ENCODE measurements at regions not wholly inside any gene's neighbourhood (a gene's known extent, or its start where the extent isn't known, plus 50 kb on each side); places are given as distances from the start of the nearest gene placed in this dataset.
"Not testable (repeated sequence)": the region's sequence is repeated elsewhere in the genome, so short reads cannot be mapped to it uniquely, and the experiment has no call there.

DNA sequence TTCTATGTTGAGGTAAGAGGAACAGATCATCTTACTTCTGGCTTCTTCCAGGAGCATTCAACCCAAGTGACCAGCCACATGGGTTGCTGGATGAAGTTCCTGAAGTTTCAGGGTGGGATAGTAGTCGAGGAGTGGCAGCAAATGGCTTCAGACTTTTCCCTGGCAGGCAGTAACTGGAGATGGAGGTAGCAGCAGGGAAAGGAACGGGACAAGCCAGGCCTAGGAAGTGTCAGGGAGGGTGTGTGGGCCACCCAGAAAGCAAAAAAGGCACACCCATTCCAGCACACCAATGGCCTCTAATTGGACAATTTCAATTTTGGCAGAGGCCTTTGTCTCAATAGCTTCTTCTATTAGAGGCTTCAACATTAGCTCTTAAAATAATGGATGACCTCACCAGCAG is 498.6 kb upstream of the ATP11B start:
- DNase-seq, result no peak

DNA sequence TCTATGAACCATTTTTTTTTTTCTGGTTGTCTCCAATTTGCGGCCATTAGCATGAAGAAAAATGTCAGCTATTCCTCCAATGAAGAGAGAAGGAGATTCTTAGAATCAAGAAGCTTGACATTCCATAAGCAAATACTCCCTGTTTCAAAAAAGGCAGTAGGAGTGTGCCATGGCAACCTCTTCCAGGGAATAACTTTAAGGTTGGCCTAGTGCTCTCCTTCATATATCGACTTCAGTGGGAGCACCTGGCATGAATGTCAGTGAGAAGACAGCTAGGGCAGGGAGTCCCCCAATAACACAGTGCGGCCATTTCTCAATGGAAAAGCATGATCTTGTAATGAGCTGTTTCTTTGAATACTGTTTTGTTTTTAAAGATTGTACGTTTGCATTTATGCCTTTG is 493.0 kb upstream of the ATP11B start:
- no peak for DNase-seq

DNA sequence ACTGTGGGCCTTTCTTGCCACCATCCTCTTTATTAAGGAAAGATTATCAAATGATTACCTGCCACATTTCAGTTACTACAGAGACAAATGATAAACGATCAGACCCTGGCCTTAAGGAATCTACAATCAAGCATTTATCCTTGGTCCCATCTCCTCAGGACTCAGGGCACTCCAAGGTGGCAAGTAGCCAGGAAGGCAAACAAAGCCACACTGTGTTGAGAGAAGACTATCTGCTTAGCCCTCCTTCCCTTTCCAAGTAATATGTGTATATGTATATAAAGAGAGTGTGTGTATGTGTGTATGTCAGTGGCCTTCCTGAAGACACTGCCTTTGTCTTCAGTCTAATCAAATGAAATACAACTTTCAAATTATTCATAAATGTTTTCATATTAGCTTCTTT is 490.1 kb upstream of the ATP11B start:
- no peak for DNase-seq

DNA sequence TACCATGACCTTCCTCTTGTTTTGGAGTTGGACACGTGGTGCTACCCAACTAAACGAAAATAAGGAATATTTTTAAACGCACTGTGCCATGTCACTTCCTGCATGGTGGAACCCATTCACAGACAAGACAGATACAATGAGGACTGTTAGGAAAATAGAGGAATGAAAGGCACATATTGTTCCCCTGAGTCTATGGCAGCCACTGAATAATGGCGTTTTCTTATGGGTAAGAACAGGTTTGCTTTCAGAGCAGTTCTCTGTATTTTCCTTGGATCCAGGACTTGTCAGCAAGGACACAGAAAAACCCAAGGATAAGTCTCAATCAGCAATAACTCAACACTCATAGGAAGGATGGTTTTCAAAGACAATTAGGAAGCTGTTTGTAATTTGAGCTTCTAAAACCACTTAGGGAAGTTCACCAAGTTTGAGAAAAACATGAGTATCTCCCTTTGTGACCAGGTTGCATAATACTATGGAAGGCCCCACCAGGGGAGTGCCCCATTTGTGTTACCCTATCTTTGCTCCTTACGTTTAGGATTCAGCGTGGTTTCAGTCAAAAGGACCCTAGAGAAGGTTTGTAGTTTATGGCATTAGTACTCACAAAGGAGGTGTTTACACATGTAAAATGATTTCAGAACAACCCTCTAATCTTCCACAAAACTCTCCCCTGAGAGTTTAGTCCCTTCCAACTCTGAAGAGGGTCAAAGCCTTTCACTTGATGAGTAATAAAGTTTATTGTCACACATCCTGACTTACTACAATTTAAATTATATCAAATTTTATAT is 487.2 kb upstream of the ATP11B start:
- DNase-seq, result no peak

DNA sequence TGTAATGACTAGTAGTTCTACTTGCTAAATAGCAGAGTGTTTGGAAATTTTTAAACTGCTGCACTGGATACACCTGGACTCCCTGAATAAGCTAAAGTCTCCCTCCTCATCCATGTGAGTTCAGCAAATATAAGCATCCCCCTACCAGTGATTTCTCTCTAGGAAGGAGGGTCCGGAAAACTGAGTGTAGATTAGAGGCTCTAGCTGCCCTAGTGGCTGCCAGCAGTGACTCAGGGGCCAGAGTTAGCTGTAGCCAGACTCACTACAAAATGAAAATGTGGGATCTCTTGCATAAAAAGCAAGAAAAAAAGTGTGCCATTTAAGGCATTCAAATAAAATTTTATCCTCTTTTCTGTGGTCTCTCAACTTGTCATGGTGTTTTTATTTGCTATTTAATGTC is 485.0 kb upstream of the ATP11B start:
- DNase-seq, result no peak

DNA sequence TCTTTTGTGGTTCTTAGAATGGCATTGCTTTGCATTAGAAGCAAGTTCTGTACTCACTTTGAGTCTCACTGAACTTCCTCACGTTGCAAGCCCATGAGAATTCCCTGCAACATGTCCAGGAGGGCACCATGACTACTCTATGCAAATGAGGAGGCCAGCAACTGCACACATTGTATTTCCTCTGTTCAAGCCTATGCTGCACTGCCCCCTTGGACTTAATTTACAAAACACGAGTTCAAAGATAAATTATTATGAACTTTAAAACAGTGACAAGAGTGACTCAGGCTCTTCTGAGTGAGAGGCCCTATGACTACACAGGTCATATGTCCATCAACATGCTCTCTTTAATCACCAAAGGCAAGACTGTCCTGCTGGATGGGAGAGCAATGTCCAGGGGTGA is 484.2 kb upstream of the ATP11B start:
- DNase-seq, result no peak

DNA sequence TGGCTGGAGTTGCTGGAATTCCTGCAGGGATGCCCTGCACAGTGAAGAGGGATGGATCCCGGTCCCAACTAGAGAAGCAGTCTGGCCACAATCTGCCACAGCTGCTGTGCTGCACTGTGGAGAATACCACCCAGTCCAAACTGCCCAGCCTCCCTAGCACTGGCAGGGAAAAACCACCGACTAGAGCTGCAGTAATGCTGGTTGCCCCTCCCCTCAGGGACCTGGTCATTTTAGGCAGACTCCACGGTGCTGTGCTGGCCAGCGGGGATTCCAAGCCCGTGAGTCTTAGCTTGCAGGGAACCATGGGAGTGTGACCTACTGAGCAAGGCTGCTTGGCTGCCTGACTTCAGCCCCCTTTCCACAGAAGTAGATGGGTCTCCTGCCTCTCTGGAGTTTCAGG is 478.0 kb upstream of the ATP11B start:
- DNase-seq, result no peak

DNA sequence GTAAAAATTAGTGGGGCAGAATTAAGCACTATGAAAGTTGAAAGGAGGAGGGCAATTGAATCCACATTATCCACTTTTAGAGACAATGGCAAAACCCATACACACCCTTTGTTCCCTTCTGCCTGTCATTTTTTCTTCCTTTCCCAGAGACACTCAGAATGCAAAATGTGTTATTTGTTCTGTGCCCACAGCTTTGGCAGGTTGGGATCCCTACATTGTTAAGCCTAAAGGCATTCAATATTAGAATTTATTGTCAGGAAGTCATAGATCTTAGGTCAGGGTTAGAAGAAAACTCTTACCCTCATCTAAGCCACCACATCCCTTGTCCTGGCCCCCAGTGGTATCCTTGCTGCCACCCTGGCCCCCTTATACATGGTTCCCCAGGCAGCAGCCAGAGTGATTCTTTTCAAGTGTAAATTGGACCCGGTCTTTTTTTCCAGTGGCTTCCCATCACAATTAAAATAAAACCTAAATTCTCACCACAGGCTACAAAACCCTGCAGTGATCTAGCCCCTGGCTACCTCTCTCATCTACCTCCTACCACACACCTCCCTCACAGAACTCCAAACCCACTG is 470.1 kb upstream of the ATP11B start:
- DNase-seq, result no peak

DNA sequence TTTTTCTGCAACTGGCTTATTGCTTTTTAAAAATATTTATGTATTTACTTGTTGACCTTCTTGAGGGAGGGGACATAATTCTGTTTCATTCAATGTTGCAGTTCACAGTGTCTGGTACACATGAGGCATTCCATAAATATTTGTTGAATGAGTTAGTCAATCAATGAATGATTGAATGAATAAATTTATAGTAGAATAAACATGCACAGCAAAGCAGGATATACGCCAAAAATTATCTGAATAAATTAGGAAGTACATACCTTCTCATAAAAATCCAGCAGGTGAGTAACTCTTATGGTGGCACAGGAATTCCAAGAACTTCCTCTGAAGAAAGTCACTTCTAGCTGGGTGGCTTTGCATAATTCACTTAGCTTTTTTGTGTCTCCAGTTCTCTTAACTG is 469.4 kb upstream of the ATP11B start:
- DNase-seq, result no peak

DNA sequence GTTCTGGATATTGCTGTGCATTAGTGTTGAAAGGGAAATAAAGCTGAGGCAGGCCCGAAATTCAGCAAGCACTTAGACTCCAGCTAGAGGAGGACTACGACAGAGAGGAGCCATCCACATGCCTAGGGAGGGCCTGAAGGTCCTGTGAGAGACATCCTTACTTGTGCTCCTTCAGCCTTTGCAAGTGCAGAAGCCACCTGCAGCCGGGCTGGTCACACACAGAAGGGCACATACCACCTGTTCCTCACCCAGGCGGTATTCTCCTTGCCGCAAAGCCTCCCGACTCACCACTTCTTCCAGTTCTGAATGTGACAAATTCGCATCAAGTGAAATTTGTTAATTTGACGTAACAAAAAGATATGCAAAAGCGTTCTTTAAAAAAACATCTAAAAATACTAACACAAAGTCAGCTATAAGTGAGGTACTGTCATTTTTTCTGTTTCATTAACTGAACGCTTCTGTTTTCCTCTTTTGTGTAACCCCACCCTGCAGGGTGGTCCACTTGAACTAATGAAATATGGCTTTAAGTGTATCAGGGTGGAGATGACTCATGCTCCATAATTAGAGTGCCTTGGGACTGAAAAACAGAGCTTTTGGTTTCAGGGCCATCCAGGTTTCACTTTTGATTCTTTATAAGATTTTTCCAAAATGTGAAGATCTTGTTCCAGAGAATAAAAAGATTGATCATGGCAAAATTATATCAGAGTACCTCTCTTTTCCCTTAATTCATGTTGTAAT is 467.9 kb upstream of the ATP11B start:
- DNase-seq, result no peak

DNA sequence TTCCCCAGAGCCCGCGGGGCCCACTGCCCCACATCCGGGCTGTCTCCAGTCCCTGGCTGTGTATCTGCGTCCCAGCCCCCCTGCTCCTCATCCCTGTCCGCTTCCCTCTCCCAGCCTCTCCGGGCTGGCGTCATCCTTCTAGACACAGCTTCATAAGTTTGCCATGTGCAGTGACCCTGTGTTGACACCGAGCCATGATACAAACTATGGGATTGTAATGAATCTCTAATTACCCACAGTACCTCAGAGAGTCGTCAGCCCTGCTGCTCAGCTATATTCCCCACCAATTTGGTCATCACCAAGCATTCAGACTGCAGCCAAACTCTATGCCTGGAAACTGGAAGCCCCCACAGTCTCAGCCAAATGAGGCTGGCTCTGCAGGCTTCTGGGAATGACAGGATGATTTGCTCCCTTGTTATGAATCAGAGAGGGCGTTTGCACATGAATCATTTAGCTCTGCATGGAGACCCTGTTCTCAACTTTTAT is 466.1 kb upstream of the ATP11B start:
- no peak for DNase-seq

DNA sequence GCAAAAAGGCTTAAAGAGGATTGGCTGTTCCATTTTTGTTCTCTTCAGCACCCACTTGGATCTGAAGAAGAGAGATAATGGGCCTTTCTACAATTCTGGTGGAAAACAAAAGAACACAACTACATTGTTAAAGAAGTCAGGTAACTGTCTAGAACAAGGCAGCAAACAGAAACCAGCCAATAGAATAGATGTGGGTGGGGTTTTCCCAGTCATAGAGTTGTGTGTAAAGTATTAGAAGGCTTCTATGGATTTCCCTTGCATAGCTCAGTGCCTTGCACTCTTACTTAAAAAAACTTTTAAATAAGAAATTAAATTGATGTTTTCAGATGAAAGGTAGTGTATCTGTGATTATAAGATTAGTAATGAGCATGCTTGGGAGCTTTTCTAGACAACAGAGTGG is 462.7 kb upstream of the ATP11B start:
- DNase-seq, result no peak

DNA sequence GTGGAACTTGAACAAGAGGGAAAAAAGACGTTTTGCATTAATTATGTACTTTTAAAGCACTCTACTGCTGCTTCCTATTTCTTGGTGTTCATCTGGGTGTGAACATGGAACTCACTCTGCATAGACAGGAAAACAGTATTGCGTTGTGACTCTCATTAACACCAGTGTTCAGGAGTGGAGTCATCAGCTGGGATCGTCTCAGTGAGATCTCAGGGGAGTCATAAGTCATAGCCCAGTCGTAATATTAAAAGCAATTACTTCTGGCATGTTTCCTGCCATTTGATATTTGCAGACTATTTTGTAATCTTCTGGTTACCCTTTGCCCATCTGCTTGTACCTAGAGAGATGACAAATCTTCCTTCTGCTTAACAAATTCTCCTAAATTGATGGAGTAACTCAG is 462.0 kb upstream of the ATP11B start:
- no peak for DNase-seq

DNA sequence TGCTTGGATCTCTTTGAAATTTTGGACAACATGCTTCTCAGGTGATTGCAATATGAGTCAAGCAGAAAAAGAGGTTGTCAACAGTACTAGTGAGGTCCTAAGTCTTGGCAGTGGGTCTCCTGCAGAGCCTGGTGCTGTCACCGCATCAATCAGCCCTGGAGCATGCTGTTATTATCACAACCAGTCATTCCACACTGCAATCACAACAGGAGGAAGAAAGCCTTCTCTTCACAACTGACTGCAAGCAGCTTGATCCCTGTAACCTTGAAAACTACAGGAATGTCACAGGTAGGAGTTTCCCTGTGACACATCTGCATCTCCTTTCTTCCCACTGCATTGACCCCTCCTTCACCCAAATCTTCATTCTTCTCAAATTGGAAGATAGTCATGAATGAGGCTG is 451.1 kb upstream of the ATP11B start:
- DNase-seq, result no peak

DNA sequence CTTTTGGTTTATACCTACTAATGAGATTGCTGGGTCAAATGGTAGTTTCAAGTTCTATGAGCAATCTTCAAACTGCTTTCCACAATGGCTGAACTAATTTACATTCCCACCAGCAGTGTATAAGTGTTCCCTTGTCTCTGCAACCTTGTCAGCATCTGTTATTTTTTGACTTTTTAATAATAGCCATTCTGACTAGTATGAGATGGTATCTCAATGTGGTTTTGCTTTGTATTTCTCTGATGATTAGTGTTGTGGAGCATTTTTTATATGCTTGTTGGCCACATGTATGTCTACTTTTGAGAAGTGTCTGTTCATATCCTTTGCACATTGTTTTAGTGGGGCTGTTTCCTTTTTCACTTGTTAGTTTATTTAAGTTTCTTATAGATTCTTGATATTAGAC is 449.3 kb upstream of the ATP11B start:
- not testable (repeated sequence) for DNase-seq

DNA sequence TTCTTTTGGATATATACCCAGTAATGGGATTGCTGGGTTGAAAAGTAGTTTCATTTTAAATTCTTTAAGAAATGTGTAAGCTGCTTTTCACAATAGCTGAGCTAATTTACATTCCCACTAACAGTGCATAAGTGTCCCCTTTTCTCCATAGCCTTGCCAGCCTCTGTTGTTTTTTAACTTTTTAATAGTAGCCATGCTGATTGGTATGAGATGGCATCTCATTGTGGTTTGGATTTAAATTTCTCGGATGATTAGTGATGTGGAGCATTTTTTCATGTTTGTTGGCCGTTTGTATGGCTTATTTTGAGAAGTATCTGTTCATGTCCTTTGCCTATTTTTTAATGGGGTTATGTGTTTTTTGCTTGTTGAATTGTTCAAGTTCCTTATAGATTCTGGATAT is 444.3 kb upstream of the ATP11B start:
- no peak for DNase-seq

DNA sequence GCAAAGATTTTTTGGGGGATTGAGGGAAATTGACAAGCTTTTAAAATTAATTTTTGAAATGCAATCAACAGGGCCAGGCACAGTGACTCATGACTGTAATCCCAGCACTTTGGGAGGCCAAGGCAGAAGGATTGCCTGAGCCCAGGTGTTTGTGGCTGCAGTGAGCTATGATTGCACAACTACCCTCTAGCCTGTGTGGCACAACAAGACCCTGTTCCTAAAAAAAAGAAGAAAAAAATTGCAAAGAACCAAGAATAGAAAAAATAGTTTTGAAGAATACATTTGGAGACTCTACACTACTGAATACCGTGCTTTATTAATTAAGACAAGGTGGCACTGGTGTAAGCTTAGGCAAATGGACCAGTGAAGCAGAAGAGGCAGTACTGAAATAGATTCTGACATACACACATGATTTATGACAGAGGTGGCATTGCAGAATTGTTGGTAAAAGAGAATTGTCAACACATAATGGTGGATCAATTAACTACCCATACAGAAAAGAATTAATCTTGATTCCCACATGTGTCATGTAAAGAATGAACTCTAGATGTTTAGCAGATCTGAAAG is 443.3 kb upstream of the ATP11B start:
- no peak for DNase-seq

DNA sequence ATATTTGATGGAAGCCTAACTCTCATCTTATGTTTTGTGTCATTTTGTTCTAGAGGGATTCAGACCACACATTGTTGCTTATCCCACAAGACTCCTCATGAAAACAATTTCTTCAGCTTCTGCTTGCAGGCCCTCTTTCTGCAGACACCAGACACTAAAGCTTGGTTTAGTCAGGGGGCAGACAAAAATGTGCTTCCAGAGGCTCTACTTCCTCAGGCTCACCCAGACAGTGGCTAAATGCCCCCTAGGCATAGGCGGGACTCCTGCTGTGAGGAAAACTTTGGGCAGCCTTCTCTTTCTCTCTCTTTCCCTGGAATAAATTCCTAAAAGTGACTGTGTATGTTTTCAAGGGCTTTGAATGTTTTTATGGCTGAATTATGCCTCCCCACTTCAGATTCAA is 435.4 kb upstream of the ATP11B start:
- no peak for DNase-seq

DNA sequence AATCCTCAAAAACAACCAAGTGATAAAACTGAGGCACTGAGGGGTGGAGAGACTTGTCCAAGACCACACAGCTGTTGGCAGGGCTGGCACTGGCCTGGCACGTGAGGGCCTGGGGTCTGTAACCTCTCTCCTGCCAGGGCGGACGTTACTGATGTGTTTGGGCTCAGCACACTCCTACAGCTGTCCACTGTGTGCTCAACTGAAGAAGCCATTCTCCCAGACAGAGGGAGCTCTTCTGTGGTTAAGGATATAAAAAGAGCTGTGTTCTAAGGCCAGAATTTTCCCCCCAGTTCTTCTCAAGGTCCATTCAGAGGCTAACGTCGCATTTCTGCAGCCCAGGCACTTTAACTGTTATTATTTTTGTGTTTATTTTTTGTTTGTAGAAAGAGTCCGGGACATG is 429.0 kb upstream of the ATP11B start:
- DNase-seq, result no peak

DNA sequence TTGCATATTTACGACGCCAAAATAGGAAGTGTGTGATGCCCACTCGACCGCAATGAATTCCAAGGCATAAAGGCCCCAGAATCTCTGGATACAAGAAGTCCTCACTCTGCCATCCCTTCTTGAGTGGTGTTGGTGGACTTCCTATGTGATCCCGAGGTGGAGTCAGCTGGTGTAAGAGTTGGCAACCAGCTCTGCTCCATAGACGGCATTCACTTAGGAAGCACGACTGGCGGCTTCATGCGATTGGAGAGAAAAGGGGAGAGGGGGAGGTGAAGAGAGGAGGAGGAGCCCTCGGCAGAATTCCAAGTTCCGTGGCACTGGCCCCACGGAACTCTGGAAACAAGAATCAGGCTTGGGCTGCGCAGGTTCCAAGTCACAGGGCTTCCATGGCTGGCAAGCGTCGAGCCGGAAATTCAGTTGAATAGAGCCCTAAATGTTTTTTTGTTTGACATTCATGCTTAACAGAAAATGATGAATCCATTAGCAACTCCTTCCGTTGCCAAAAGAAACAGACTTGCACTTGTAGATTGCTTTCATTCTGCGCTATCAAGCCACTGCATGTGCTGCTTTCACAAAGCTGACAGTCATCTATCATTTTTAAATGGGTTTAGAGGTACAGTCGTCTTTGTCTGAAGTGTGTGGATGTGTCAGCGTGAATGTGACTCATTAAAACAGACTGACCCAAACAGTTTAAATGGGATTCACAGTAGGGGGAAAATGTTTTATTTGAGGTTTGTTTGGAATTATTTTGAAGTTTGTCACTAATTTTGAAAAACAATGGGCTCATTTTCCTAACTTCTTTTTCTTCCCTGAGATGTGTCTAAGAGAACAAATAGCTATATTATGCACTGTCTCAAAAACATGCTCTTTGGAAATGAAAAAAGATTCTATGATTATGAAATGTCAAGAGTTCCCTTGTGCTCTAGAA is 428.3 kb upstream of the ATP11B start:
- DNase-seq, result no peak

DNA sequence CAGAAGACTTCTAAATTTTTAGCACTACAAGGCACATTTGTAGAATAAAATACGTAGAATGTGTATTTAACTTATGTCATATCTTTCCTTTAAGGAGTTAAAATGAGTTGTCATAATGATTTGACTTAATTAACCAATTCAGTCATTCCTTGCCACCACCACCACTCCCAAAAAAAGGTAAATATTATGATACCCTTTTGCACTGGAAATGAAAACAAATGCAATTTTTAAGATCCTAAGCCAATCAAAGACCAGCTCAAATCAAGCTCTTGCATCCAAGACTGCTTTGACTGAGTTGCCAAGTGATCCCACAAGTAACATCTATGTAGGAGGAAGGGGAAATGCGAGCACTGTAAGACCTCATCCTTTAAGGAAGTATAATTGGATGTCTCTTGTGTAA is 426.6 kb upstream of the ATP11B start:
- DNase-seq, result no peak

DNA sequence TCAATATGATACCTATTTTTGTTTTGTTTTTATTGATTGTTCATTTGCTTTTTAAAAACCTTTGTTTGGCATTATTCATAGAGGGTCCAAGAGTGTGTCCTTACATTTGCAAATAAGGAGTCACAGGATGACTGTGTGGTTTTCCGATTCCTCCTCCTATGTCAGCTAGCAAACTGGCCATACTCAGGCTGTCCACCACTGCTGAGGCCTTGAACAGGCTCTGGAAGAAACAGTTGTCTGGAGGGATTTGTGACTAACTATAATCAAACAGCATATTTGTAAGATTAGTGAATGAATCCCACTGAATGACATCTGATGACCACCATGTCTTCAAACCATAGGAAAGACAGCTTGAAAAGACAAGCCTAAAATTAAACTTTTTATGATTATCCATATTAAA is 423.4 kb upstream of the ATP11B start:
- DNase-seq, result no peak

DNA sequence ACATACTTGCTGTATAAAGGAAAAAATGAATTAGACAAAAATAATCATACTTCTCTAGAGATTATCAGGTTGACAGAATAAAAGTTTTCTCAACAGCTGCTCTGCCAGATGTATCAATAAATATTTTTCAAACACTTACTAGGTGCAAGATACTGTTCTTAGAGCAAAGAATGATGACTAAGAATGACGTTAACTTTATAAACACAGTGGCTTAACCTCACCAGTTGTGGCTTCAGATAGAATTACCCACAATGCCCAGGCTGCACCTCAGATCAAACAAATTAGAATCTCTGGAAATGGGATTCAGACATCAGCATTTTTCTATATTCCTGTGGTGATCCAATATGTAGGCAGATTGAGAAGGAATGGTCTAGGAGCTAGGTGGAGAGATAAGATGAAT is 422.4 kb upstream of the ATP11B start:
- no peak for DNase-seq
